Transverse colon (tissue), 4 donors: ENCODE measurements at regions not wholly inside any gene's neighbourhood (a gene's known extent, or its start where the extent isn't known, plus 50 kb on each side); places are given as distances from the start of the nearest gene placed in this dataset.

Source experiments
- DNase-seq: peaks from one replicate; pipeline ENCODE4 v3.0.0-alpha.2; 2019
- H3K27ac ChIP-seq, 4 donors: fragments of 200-600 bp; sonication (generic); 2 replicates each; pipeline ENCODE4 v1.5.1; 2016 to 2018; ENCODE audit warnings: inconsistent platforms in 4 of 4
- H3K27me3 ChIP-seq: fragments of 200-600 bp; sonication (generic); 2 replicates; pipeline ENCODE4 v1.5.1; 2017; ENCODE audit warnings: inconsistent platforms
- H3K36me3 ChIP-seq, 4 donors: fragments of 200-600 bp; sonication (generic); 2 replicates each; pipeline ENCODE4 v1.5.1; 2017 to 2019; ENCODE audit warnings: inconsistent platforms in 4 of 4
- H3K4me1 ChIP-seq, 4 donors: fragments of 200-600 bp; sonication (generic); 2 replicates each; pipeline ENCODE4 v1.5.1; 2017 to 2020; ENCODE audit warnings: inconsistent platforms in 4 of 4
- H3K4me3 ChIP-seq, 4 donors: fragments of 200-600 bp; sonication (generic); 1 replicate in 1 of 4; 2 replicates in 3 of 4; pipeline versions ENCODE4 v1.5.1 to v1.6.1; 2017 to 2019; ENCODE audit warnings: inconsistent platforms in 4 of 4
- H3K9me3 ChIP-seq, 2 donors: fragments of 200-600 bp; sonication (generic); 2 replicates each; pipeline ENCODE4 v1.5.1; 2017 to 2019; ENCODE audit warnings: inconsistent platforms in 2 of 2
- EP300 ChIP-seq: sonication (generic); formaldehyde crosslinking; IDR thresholded peaks from one replicate; pipeline ENCODE4 v1.6.1; 2017; ENCODE audit warnings: antibody characterized with exemption, low read depth
- POLR2A ChIP-seq: fragments of 450-650 bp; IDR thresholded peaks from one replicate; pipeline ENCODE4 v1.6.1; 2016; ENCODE audit warnings: antibody characterized with exemption, mild to moderate bottlenecking, moderate library complexity
- POLR2AphosphoS5 ChIP-seq, 3 donors: sonication (generic); formaldehyde crosslinking; IDR thresholded peaks; one replicate each; pipeline ENCODE4 v1.6.1; 2016; ENCODE audit warnings: antibody characterized with exemption in 3 of 3
- WGBS, 2 donors: methylation state at CpG; one replicate each; pipeline ENCODE4 v1.1.5; 2018; ENCODE audit warnings: low coverage in 1 of 2; 5-methylcytosine and 5-hydroxymethylcytosine counted together
- in situ Hi-C, 4 donors: fragments of 200-750 bp; cut with MboI; loops; one replicate each; pipeline versions ENCODE4 v1.15.0 to v1.15.1; 2017; ENCODE audit warnings: low sequenced_read_pairs in 3 of 4, low pct_ligation_motif_present in 1 of 4, low pct_unique_long_range_greater_than_20kb in 1 of 4
- intact Hi-C: fragments of 100-400 bp; cut with DNase I; formaldehyde crosslinking; loops from one replicate; pipeline ENCODE4 v1.15.1; 2023; ENCODE audit warnings: low total_unique reads
- TF ChIP-seq, protein P1 (sequence below), 5 experiments: fragments of 200-600 bp in 3 of 5; fragments of 450-650 bp in 2 of 5; sonication (generic) in 3 of 5; IDR thresholded peaks; 1 replicate in 2 of 5; 2 replicates in 3 of 5; pipeline ENCODE4 v1.5.1; 2016 to 2017; ENCODE audit warnings: antibody characterized with exemption in 5 of 5, inconsistent platforms in 3 of 5, mild to moderate bottlenecking in 2 of 5, moderate library complexity in 1 of 5

DNA sequence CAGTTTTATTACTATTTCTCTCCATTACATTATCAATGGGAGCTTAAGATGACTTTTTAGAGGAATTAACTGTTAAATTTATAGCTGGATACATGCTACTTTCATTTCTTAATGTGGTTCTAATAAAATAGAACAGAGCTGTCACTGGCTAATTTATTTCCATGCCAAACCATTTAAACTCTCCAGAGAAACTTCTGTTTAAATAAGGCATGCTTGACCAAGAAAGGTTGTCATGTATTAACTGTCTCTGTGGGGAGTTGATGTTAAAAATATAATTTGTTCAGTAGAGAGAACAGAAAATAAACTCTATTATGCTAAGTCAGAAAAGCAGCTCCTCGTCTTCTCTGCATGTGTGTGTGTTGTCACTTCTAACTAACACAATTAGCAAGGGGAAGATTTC lies 447.4 kb downstream of the SLC16A7 start:
- Histone ChIP-seq H3K4me1 (no peaks in the 10 kb centered on the region), H3K4me3 (no peak overlapping the region), H3K9me3 (no peaks in the 10 kb centered on the region), H3K27me3 (no peaks in the 10 kb centered on the region), H3K36me3 (no peaks in the 10 kb centered on the region), H3K27ac (no peak overlapping the region)
- intact Hi-C loops = no loop called here
- WGBS, 2 donors = 31 to 37% methylated on average over 1 of the region's 1 CpG
- in situ Hi-C loops = no loop called here
- no peak for TF ChIP-seq POLR2AphosphoS5 (IDR thresholded peaks at IDR 0.05)
- TF ChIP-seq EP300 = no peak
- TF ChIP-seq, protein P1, sequence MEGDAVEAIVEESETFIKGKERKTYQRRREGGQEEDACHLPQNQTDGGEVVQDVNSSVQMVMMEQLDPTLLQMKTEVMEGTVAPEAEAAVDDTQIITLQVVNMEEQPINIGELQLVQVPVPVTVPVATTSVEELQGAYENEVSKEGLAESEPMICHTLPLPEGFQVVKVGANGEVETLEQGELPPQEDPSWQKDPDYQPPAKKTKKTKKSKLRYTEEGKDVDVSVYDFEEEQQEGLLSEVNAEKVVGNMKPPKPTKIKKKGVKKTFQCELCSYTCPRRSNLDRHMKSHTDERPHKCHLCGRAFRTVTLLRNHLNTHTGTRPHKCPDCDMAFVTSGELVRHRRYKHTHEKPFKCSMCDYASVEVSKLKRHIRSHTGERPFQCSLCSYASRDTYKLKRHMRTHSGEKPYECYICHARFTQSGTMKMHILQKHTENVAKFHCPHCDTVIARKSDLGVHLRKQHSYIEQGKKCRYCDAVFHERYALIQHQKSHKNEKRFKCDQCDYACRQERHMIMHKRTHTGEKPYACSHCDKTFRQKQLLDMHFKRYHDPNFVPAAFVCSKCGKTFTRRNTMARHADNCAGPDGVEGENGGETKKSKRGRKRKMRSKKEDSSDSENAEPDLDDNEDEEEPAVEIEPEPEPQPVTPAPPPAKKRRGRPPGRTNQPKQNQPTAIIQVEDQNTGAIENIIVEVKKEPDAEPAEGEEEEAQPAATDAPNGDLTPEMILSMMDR (IDR thresholded peaks at IDR 0.05) = no peak
- TF ChIP-seq POLR2A = no peak
- no peak for DNase-seq

DNA sequence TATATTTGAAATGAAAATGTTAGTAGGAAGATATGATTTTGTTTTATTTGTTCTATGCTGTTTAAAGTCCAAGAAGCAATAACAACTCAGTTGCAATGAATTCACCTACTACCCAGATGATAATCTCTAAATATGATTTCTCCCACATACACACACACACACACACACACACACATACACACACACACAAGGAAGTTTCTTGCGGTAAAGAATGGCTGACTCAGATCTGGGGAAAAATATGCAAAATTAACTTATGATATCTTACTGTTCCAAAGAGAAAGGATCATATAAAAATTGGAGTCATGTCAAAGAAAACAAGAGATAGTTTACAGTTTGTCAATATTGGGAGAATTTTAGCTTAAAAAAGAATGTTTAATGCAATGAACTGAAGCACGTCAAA lies 456.7 kb downstream of the SLC16A7 start:
- H3K27ac ChIP-seq = no peak overlapping the region
- H3K9me3 ChIP-seq = no peaks in the 10 kb centered on the region
- H3K4me1 ChIP-seq = no peaks in the 10 kb centered on the region
- H3K27me3 ChIP-seq = no peaks in the 10 kb centered on the region
- no peak overlapping the region for H3K4me3 ChIP-seq
- H3K36me3 ChIP-seq = no peaks in the 10 kb centered on the region
- DNase-seq = no peak
- TF ChIP-seq POLR2AphosphoS5 (IDR thresholded peaks at IDR 0.05) (no peak), POLR2A (no peak), EP300 (no peak)
- TF ChIP-seq, protein P1 (IDR thresholded peaks at IDR 0.05) = no peak
- in situ Hi-C loops (no loop called here), intact Hi-C loops (no loop called here)
- WGBS, 2 donors = 62 to 80% methylated on average over 2 of the region's 2 CpGs

DNA sequence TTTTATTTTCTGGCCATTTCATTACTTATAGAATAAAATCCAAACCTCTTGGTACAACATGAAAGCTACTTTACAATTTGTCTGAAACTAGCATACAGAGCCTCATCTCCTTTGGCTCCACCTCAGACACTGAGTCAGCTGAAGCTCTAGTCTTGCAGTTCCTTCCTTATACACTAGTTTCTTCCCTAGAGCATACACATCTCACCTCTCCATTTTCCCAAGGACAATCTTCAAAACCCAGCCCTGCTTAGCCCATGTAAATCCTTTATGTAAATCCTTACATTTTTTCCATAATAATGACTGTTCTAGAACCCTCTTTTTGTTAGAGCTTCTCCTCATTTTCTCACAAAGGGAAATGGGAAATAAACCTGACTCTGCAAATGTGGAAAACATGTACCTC lies 463.4 kb downstream of the SLC16A7 start:
- TF ChIP-seq POLR2A (no peak), EP300 (no peak), POLR2AphosphoS5 (IDR thresholded peaks at IDR 0.05) (no peak)
- TF ChIP-seq, protein P1 (IDR thresholded peaks at IDR 0.05) = no peak
- H3K27me3 ChIP-seq = no peaks in the 10 kb centered on the region
- no peaks in the 10 kb centered on the region for H3K9me3 ChIP-seq
- no peak for DNase-seq
- no peaks in the 10 kb centered on the region for H3K36me3 ChIP-seq
- intact Hi-C loops (no loop called here), in situ Hi-C loops (no loop called here)
- no peak overlapping the region for H3K4me3 ChIP-seq
- H3K27ac ChIP-seq = no peak overlapping the region
- no peaks in the 10 kb centered on the region for H3K4me1 ChIP-seq

DNA sequence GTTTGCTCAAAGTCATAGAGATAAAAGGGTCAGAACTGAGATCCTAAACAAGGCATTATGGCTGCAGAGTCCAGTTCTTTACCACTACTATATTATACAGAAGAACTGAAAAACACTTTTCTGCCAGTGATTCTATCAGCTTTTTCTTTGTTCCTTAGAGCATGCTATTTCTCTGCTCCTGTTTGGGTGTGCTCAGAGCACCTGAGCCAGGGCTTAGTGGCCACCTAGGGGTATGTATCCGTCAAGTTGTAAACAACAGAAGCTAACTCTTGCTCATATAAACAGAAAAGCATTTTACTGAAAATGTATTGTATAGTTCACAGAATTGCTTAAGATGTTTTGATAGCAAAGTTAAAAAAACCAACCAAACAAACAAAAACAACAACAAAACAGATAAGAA lies 470.8 kb downstream of the SLC16A7 start:
- no peaks in the 10 kb centered on the region for H3K4me1 ChIP-seq
- WGBS, 2 donors = 79 to 91% methylated on average over 1 of the region's 1 CpG
- no peaks in the 10 kb centered on the region for H3K9me3 ChIP-seq
- no peaks in the 10 kb centered on the region for H3K36me3 ChIP-seq
- H3K27me3 ChIP-seq = no peaks in the 10 kb centered on the region
- in situ Hi-C loops (no loop called here), intact Hi-C loops (no loop called here)
- TF ChIP-seq POLR2A (no peak), EP300 (no peak), POLR2AphosphoS5 (IDR thresholded peaks at IDR 0.05) (no peak)
- TF ChIP-seq, protein P1 (IDR thresholded peaks at IDR 0.05) = no peak
- no peak overlapping the region for H3K27ac ChIP-seq
- DNase-seq = no peak
- no peak overlapping the region for H3K4me3 ChIP-seq
